Activated CD4-positive, alpha-beta T cell treated with anti-CD3 and anti-CD28 coated beads, Interleukin-2, Interleukin-4, amounts not matched to agents 100 ng/mL and 50 ng/mL, durations not matched to agents 16 hours and 8 hours (primary cell): ENCODE measurements at regions not wholly inside any gene's neighbourhood (a gene's known extent, or its start where the extent isn't known, plus 50 kb on each side); places are given as distances from the start of the nearest gene placed in this dataset.

Experiments
- DNase-seq: peaks from one replicate; pipeline ENCODE4 v3.0.0-alpha.2; 2020; ENCODE audit warnings: low spot score

- no peak for DNase-seq
Measured at GRCh38 chr5:174235221-174236011, 189.9 kb downstream of the NSG2 start.

GRCh38 chr5:174236070-174236469, 190.6 kb downstream of the NSG2 start:
- no peak for DNase-seq

GRCh38 chr5:174239718-174240117, 194.2 kb downstream of the NSG2 start:
- no peak for DNase-seq

- no peak for DNase-seq
Measured at GRCh38 chr5:174242573-174242972, 197.1 kb downstream of the NSG2 start.

GRCh38 chr5:174243904-174244303, 198.4 kb downstream of the NSG2 start:
- no peak for DNase-seq

- DNase-seq, result no peak
Measured at GRCh38 chr5:174245516-174246075, 200.1 kb downstream of the NSG2 start.

- no peak for DNase-seq
Measured at GRCh38 chr5:174246743-174247142, 201.2 kb downstream of the NSG2 start.

GRCh38 chr5:174247301-174247700, 201.8 kb downstream of the NSG2 start:
- DNase-seq, result no peak

GRCh38 chr5:174251305-174252000, 205.9 kb downstream of the NSG2 start:
- DNase-seq, result no peak

- no peak for DNase-seq
Measured at GRCh38 chr5:174252121-174252520, 206.6 kb downstream of the NSG2 start.

GRCh38 chr5:174259696-174260420, 214.4 kb downstream of the NSG2 start:
- no peak for DNase-seq

- DNase-seq, result no peak
Measured at GRCh38 chr5:174271316-174271715, 225.8 kb downstream of the NSG2 start.

- DNase-seq, result no peak
Measured at GRCh38 chr5:174272671-174273070, 227.2 kb downstream of the NSG2 start.

GRCh38 chr5:174273325-174273724, 227.8 kb downstream of the NSG2 start:
- DNase-seq, result no peak

GRCh38 chr5:174275959-174276358, 230.5 kb downstream of the NSG2 start:
- DNase-seq, result no peak

- no peak for DNase-seq
Measured at GRCh38 chr5:174281089-174281760, 235.7 kb downstream of the NSG2 start.

- DNase-seq, result no peak
Measured at GRCh38 chr5:174281855-174282254, 236.3 kb downstream of the NSG2 start.

- no peak for DNase-seq
Measured at GRCh38 chr5:174282391-174282790, 236.9 kb downstream of the NSG2 start.

GRCh38 chr5:174283211-174284005, 237.9 kb downstream of the NSG2 start:
- no peak for DNase-seq

GRCh38 chr5:174284873-174285272, 239.4 kb downstream of the NSG2 start:
- no peak for DNase-seq

GRCh38 chr5:174287761-174288160, 242.3 kb downstream of the NSG2 start:
- no peak for DNase-seq
